ENCODE measurements at regions not wholly inside any gene's neighbourhood (a gene's known extent, or its start where the extent isn't known, plus 50 kb on each side); places are given as distances from the start of the nearest gene placed in this dataset.
"Not testable (repeated sequence)": the region's sequence is repeated elsewhere in the genome, so short reads cannot be mapped to it uniquely, and the experiment has no call there.

DNA sequence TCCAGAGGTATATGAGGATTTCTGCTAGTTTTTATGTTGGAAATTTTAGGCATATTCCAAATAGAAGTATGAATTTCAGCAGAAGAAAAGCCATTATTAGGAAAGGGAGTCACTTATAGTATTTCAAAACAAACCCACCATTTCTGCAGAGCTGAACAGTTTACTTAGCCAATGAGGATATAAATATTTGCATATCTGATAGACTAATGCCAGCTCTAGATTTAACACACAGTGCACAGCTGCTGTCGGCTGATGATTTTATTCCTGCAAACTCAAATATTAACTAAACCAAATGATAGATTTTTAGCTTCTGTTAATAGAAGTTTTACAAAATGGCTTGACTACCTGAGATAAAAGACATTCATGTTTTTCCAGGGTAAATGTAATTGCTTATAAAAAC, 375.8 kb upstream of the FANCL start:
- DNase-seq: no peak

DNA sequence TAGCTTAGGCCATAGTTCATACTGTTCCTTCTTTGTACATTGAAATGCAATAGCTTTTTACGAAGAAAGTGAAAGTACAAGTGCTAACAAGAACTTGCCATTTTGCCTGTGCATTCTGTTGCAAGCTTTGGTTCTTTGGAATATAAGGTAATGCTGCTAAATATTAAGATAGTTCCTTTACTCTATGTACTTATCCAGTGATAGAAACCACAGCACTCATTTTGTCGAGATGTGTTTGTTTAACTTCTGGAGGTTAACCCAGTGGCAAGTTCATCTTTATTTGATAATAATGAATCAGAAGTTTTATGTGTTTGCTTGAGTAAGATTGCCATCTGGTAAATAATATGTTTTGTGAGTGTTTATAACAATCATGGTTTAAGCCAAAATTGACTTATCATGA, 373.1 kb upstream of the FANCL start:
- no peak for DNase-seq

DNA sequence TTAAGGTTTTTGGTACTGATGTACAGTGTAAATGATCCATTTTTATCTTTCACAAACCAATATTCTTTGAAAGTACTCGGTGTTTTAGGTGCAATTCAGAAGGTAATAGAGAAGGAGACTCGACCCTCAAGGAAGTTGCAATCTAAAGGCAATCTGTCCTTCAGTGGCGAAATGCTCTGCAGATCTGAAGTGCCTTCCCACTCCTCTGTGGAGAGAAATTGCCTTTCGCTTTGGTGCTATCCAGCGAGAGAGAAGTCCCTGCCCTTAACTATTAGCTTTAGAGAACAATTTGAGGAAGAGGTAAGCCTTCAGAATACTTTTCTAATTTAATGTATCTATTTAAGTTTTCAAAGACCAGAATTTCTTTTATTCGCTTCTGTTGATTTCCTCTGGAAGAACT, 371.8 kb upstream of the FANCL start:
- DNase-seq: no peak

DNA sequence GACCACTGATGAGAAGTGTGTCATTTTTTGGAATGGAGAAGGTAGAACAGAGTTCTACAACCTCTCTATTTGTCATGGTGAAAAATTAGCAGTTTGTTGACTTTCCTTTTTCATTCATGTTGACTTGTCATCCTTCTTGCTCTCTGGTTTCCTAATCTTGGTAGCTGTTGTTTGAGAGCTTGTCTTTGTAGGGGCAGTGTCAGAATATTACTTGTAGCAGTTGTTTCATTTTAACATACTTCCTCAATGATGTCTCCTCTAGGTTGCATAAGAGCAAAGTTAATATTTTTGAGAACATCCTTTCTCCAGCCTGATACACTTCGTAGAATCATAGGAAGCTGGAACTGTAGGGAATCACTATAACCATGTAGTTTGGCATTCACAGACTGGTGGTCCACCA, 368.2 kb upstream of the FANCL start:
- no peak for DNase-seq

DNA sequence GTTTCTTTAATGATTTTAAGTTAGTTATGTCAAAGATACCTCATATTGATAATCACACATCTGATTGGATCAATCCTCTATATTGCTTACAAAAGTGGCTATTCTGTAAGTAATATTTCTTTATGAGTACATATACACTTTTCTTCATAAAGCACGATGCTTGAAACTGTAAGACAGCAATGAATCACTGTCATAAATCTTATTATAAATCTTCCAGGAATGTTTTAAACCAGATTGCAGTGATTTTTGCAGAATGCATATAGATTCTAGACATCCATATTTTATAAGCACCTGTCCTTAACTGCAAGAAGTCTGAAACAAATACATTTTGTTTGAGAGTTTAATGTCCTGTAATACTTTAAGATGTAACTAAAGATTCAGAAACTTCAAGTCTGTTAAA, 367.0 kb upstream of the FANCL start:
- DNase-seq: no peak

GRCh38 chr2:58607448-58607847, 366.3 kb upstream of the FANCL start:
- DNase-seq: no peak

GRCh38 chr2:58606799-58607198, 365.7 kb upstream of the FANCL start:
- DNase-seq: no peak

DNA sequence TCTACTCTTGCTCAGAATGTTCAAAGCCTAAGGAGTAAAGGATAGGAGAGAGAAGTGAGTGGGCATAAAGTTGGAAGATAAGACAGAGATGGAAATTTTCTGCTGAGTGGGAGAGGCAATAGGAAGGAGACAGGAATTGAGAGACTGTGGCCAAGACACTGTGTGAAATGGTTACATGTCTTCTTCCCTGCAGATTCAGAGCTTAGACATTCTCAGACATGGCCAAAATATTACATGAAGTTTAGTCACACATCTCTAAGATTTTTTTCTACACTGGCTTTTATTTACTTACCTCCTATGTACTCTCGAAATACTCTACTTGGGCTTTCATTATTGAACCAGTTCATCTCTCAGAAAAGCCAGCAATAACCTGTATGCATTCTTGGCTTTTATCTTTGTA, 363.0 kb upstream of the FANCL start:
- DNase-seq: no peak

DNA sequence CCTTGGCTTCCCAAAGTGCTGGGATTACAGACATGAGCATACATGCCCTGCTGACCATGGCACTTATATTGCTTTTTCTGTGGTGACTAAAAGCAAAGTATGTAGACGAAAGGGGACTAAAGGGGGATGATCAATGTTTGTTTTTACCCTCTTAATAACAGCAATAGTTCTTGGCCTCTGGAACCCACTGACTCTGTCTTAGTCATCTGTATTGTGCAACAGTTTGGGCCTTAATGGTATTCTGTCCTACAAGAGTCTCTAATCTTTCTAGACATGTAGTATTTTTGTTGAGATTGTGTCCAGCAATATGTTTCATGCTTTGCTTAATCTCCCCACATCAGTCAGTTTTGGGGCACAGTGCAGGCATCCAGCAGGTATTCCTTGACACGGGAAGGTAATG, 359.9 kb upstream of the FANCL start:
- no peak for DNase-seq

DNA sequence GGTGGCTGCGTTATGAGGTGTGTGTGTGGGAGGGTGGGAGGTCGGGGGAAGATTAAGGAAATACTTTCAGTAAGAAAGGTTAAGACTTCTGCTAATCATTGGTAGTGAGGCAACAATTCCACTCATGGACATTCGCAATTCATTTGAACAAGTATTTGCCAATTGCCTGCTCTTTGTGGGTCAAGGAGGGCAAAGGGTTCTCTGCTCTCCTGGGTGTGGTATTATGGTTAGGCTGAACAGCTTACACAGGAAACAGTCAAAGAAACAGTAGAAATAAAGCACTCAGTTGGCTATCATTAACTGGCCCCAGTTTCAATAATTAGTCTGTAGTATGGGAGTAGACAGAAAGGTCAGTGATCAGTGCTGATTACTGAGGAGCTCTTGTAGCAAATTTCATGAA, 357.0 kb upstream of the FANCL start:
- no peak for DNase-seq

DNA sequence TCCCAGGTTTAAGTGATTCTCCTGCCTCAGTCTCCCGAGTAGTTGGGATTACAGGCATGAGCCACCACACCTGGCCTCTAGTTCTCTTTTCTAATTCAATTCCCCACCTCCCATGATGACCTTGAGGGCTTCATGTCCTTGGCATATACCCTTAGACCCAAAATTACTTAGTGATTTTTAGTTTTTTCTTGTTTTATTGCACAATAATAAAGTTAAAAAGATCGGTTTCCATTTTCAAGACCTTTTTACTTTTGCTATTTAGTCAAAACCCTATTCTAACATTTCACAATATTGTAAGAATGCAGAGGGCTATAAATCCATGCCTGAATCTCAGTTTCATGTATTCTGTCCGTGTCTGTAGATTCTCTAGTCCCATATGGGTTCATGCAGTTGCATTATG, 354.6 kb upstream of the FANCL start:
- no peak for DNase-seq

DNA sequence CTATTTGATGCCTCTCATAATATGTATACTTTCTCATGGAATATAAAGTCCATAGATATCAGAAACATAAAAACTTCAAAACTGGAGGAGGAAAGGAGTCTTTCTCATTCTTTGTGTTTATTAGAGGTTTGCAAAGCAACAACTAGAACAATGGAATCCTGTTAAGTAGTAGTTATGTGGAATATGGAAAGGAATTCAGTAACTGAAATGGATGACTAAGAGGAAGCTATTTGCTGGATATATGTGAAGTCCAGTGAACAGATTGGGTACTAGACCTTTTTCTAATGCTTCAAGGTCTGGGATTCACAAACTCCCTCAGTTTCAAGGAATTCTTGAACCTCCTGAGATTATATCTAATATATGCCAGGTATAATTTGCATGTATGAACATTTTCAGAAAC, 353.6 kb upstream of the FANCL start:
- no peak for DNase-seq

GRCh38 chr2:58594175-58594574, 353.1 kb upstream of the FANCL start:
- no peak for DNase-seq

GRCh38 chr2:58586178-58586577, 345.1 kb upstream of the FANCL start:
- DNase-seq: not testable (repeated sequence)

DNA sequence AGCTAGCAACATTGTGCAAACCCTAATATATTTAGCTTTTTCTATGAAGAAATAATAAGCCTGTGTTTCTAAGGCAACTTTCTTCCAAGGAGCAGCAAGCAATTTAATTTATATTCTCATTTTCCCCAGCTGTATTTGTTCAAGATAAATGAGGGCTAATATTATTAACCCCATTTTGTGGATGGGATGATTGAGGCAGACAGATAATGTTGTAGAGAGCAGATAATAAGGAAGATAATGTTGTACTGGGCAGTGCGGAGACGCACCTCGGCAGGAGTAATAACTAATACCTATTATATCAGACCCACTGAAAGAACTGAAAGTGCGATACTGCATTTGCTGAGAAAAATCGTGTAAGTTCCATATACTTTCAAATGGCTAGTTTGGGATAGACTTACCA, 344.1 kb upstream of the FANCL start:
- DNase-seq: no peak

- DNase-seq: no peak
Measured at GRCh38 chr2:58584606-58585118, 343.5 kb upstream of the FANCL start.

DNA sequence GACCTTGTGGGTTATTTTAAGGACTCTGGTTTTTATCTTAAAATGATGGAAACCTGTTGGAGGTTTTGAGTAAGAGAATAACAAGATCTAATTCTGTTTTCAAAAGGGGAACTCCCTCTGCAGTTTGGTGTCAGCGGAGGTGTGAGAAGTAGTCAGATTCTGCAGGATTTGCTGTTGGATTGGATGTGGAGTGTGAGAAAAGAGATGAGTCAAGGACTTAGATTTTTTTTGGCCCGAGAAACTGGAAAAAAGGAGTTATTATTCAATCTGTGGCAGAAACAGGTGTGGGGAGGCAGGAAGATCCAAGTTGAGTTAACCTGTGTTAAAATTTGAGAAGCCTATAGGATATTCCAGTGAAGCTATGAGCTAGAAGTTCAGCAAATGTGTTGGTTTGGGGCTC, 337.2 kb upstream of the FANCL start:
- no peak for DNase-seq

- DNase-seq: no peak
Measured at GRCh38 chr2:58574873-58575272, 333.7 kb upstream of the FANCL start.

GRCh38 chr2:58572731-58573130, 331.6 kb upstream of the FANCL start:
- DNase-seq: no peak

GRCh38 chr2:58571181-58571852, 330.2 kb upstream of the FANCL start:
- DNase-seq: peak; percentile 40

- DNase-seq: no peak
Measured at GRCh38 chr2:58569475-58570185, 328.5 kb upstream of the FANCL start.

GRCh38 chr2:58568901-58569300, 327.8 kb upstream of the FANCL start:
- no peak for DNase-seq

- DNase-seq: no peak
Measured at GRCh38 chr2:58562276-58562675, 321.2 kb upstream of the FANCL start.

DNA sequence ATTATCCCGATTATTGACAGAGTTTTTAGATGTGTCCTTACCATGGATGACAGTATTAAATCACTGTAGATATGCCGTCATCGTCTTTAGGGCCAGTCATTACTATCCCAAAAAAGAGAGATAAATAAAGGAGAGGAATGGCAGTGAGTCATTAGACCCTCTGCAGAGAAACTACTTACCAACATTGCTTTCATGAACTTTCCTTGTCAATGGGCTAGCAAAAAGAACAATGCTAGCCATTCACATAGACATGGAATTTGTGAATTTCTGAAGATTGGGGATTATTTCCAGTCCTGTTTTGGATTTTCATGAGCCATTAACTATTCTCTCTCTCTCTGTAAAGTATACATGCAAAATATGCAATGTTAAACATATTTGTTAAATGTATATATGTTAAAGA, 319.4 kb upstream of the FANCL start:
- no peak for DNase-seq

GRCh38 chr2:58558881-58559280, 317.8 kb upstream of the FANCL start:
- DNase-seq: no peak

Measured in NCI-H1092 (cell line).